K562 (cell line): ENCODE measurements at regions not wholly inside any gene's neighbourhood (a gene's known extent, or its start where the extent isn't known, plus 50 kb on each side); places are given as distances from the start of the nearest gene placed in this dataset.

ENCODE experiments used
- ATAC-seq: fragments of 200-7000 bp; cut with Tn5 transposase; 3 replicates; pipeline ENCODE4 v1.9.1; 2020; ENCODE audit warnings: moderate library complexity
- BruUV-seq: library from RNA; stranded (reverse); fragments of 400-500 nt; replicated peaks from 2 replicates; lab custom pipeline; 2021; lab: Mats Ljungman, UMichigan
- CTCF ChIA-PET: fragments of 300-600 bp; formaldehyde crosslinking; extraction: SDS; loops from one replicate; lab custom pipeline; 2021; ENCODE audit warnings: low intra/inter-chr PET ratio; lab: Yijun Ruan, JAX
- POLR2A ChIA-PET: fragments of 300-600, 350-650 bp; sonication (Branson Sonifier 250); formaldehyde crosslinking; extraction: SDS; loops from one replicate; lab custom pipeline; 2021; ENCODE audit warnings: antibody characterized with exemption, inconsistent platforms; lab: Yijun Ruan, JAX
- DNase-seq, 4 experiments: peaks; one replicate each; pipeline versions ENCODE4 v3.0.0 to v3.0.0-alpha.2; 2011 to 2018; ENCODE audit warnings: low spot score in 3 of 4, mixed read lengths in 3 of 4; ENCODE audit errors: extremely low read depth in 1 of 4
- FAIRE-seq: peaks from 2 replicates; lab custom pipeline; 2011; peaks lifted over from hg19 to GRCh38; lab: Jason Lieb, UNC
- H2AFZ ChIP-seq: 2 replicates; pipeline ENCODE4 v1.6.0; 2011; ENCODE audit warnings: low read depth, low read length, control low read depth, inconsistent platforms
- H3K27ac ChIP-seq: fragments of 200-600 bp; 3 replicates; pipeline ENCODE4 v1.8.0; 2011; ENCODE audit warnings: low read depth, mild to moderate bottlenecking, control low read depth, inconsistent platforms, low read length, moderate library complexity, mixed read lengths; ENCODE audit errors: extremely low read depth
- H3K27me3 ChIP-seq, 2 experiments: fragments of 300-600 bp in 1 of 2; 2 replicates in 1 of 2; 3 replicates in 1 of 2; pipeline versions ENCODE4 v1.6.0 to v1.8.0; 2011; ENCODE audit warnings: inconsistent platforms in 2 of 2, low read length in 2 of 2, mild to moderate bottlenecking in 1 of 2, mixed read lengths in 1 of 2, moderate library complexity in 1 of 2; ENCODE audit not compliant: control insufficient read depth in 2 of 2, insufficient read depth in 2 of 2
- H3K36me3 ChIP-seq: fragments of 300-600 bp; 3 replicates; pipeline ENCODE4 v1.8.0; 2011; ENCODE audit warnings: mild to moderate bottlenecking, low read length, inconsistent platforms; ENCODE audit not compliant: control insufficient read depth, insufficient read depth
- H3K4me1 ChIP-seq, 2 experiments: fragments of 200-600 bp in 1 of 2; replicated peaks in 1 of 2; 2 replicates in 1 of 2; 3 replicates in 1 of 2; pipeline versions ENCODE4 v1.5.1 to v1.8.0; 2011; ENCODE audit warnings: inconsistent platforms in 2 of 2, low read length in 2 of 2, mild to moderate bottlenecking in 1 of 2, mixed read lengths in 1 of 2, moderate library complexity in 1 of 2; ENCODE audit not compliant: control insufficient read depth in 2 of 2, insufficient read depth in 2 of 2
- H3K4me2 ChIP-seq: 2 replicates; pipeline ENCODE4 v1.6.1; 2011; ENCODE audit warnings: low read length, control low read depth, inconsistent platforms, mixed read lengths; ENCODE audit not compliant: insufficient read depth
- H3K4me3 ChIP-seq: fragments of 200-600 bp; sonication (generic), shearing (Covaris generic); 2 replicates; pipeline ENCODE4 v1.5.1; 2016; ENCODE audit warnings: control low read depth, inconsistent platforms
- H3K79me2 ChIP-seq: fragments of 200-600 bp; 3 replicates; pipeline ENCODE4 v1.8.0; 2011; ENCODE audit warnings: low read length, inconsistent platforms; ENCODE audit not compliant: control insufficient read depth, insufficient read depth
- H3K9ac ChIP-seq, 2 experiments: 2 replicates each; pipeline versions ENCODE4 v1.6.0 to v1.6.1; 2011; ENCODE audit warnings: low read depth in 2 of 2, low read length in 2 of 2, control low read depth in 1 of 2, inconsistent platforms in 1 of 2, mild to moderate bottlenecking in 1 of 2, mixed read lengths in 1 of 2; ENCODE audit not compliant: insufficient read depth in 1 of 2
- H3K9me1 ChIP-seq: one replicate; pipeline ENCODE4 v1.6.0; 2011; ENCODE audit warnings: inconsistent platforms, mild to moderate bottlenecking, low read length, moderate library complexity; ENCODE audit not compliant: control insufficient read depth, insufficient read depth
- H3K9me3 ChIP-seq: replicated peaks from 2 replicates; pipeline ENCODE4 v1.5.1; 2011; ENCODE audit warnings: low read depth, low read length, inconsistent platforms; ENCODE audit not compliant: control insufficient read depth, insufficient read depth
- H4K20me1 ChIP-seq: replicated peaks from 2 replicates; pipeline ENCODE4 v1.6.1; 2011; ENCODE audit warnings: low read length, inconsistent platforms, mixed read lengths; ENCODE audit not compliant: control insufficient read depth, insufficient read depth
- CHD4 ChIP-seq: fragments of 200-600 bp; sonication (generic); IDR thresholded peaks from 3 replicates; pipeline ENCODE4 v1.6.1; 2012; ENCODE audit warnings: low read depth, mild to moderate bottlenecking, mixed read lengths, low read length, inconsistent platforms; ENCODE audit not compliant: insufficient read depth, insufficient replicate concordance, poor library complexity, severe bottlenecking
- EZH2 ChIP-seq: IDR thresholded peaks from 2 replicates; pipeline ENCODE4 v1.6.1; 2012; ENCODE audit warnings: low read depth, mild to moderate bottlenecking, inconsistent platforms, low read length, borderline replicate concordance
- FOXK2 ChIP-seq, 2 experiments: fragments of 450-650 bp; IDR thresholded peaks in 1 of 2; conservative IDR thresholded peaks in 1 of 2; 2 replicates each; pipeline ENCODE4 v1.6.1; 2016; ENCODE audit warnings: low read depth in 2 of 2, mild to moderate bottlenecking in 1 of 2
- HLTF ChIP-seq: fragments of 450-650 bp; IDR thresholded peaks from 2 replicates; pipeline ENCODE4 v1.6.1; 2016
- MAFF ChIP-seq: IDR thresholded peaks from 2 replicates; pipeline ENCODE4 v1.6.1; 2012; ENCODE audit warnings: low read length, improper control_type of control experiment
- NCOA4 ChIP-seq: fragments of 450-650 bp; IDR thresholded peaks from 2 replicates; pipeline ENCODE4 v1.6.1; 2018; ENCODE audit warnings: mild to moderate bottlenecking; ENCODE audit not compliant: partially characterized antibody
- RFX5 ChIP-seq: IDR thresholded peaks from 2 replicates; pipeline ENCODE4 v1.6.1; 2011; ENCODE audit warnings: low read depth, mild to moderate bottlenecking, improper control_type of control experiment, low read length
- TBL1XR1 ChIP-seq, 2 experiments: IDR thresholded peaks; 2 replicates each; pipeline ENCODE4 v1.6.1; 2012; ENCODE audit warnings: improper control_type of control experiment in 2 of 2, low read length in 2 of 2, mild to moderate bottlenecking in 1 of 2
- ZC3H8 ChIP-seq: fragments of 450-650 bp; IDR thresholded peaks from 2 replicates; pipeline ENCODE4 v1.6.1; 2017
- ZNF445 ChIP-seq: fragments of 250-450 bp; sonication (Bioruptor Pico); IDR thresholded peaks from 2 replicates; pipeline ENCODE4 v1.4.0; 2020; ENCODE audit warnings: low read depth, mild to moderate bottlenecking, moderate library complexity
- WGBS: fragments of 100-300 bp; shearing (Covaris generic); methylation state at CpG from one replicate; pipeline ENCODE4 v1.1.6; 2016; ENCODE audit warnings: low coverage, mixed read lengths; ENCODE audit not compliant: insufficient coverage; ENCODE audit errors: missing lambda C conversion rate; 5-methylcytosine and 5-hydroxymethylcytosine counted together
- in situ Hi-C: fragments of 300-500 bp; cut with MboI; formaldehyde crosslinking; loops from 4 replicates; pipeline ENCODE4 v1.15.0; 2018; ENCODE audit warnings: inconsistent platforms, mixed read lengths
- intact Hi-C: fragments of 100-400 bp; cut with micrococcal nuclease; formaldehyde crosslinking; loops from 2 replicates; pipeline ENCODE4 v1.14.2; 2022
- TF ChIP-seq, protein P1 (sequence below): sonication (generic); formaldehyde crosslinking; IDR thresholded peaks from 2 replicates; pipeline ENCODE4 v1.8.1; 2023; ENCODE audit warnings: mild to moderate bottlenecking, missing genetic modification reagents
- TF ChIP-seq, protein P2 (sequence below): fragments of 450-650 bp; formaldehyde crosslinking; IDR thresholded peaks from 2 replicates; pipeline ENCODE4 v1.4.0; 2020; ENCODE audit warnings: mild to moderate bottlenecking, moderate library complexity
- TF ChIP-seq, protein P3 (sequence below): conservative IDR thresholded peaks from 2 replicates; pipeline ENCODE4 v1.6.1; 2011; ENCODE audit warnings: low read depth, mild to moderate bottlenecking, low read length; ENCODE audit not compliant: control insufficient read depth
- TF ChIP-seq, protein P4 (sequence below): sonication (generic); formaldehyde crosslinking; IDR thresholded peaks from 2 replicates; pipeline ENCODE4 v1.8.1; 2022; ENCODE audit warnings: missing genetic modification reagents

DNA sequence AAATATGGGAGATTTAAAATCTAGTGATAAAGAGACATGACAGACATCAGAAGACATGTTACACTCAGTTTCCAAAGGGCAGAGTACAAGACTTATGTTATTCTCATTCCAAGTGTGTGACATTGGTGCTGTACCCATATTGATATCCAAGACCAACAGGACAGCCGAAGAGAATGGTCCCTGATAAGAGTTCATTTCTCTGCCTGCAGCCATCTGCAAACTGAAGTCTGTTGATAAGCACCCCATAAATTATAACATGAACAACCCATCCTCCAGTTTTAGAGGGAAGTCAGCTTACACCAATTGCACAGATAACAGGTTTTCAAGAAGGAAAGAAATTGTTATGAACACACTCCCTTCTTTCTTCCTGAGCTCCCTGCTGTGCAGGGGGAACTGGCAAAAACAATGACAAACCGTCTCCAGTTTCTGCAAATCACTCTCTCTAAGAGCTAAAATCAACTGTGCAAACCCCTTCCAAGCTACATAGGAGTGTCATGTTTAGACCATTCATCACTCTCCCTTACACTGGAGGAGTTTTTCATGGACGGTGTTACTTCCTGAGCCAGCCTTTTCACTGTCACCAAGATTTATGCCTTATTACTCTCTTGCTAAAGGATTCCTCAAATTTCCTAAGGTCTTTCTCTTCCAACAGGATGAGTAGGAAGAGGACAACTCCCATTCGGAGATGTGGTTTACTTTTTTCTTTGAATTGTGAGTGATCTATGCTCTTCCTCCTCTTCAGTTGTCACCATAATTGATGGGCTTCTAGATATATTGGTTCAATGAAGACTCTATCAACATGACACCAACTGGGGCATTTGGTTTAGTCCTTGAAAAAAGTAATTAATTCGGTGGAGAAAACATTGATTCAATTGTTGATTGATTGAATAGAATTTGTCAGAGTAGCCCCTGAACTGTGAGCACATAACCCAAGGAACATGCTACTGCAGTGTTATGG, 80.3 kb upstream of the FAM171A1 start:
- FAIRE-seq (peak; percentile 97), ATAC-seq (peak; percentile 91), DNase-seq (peak; percentile 82 to 95 (median 88))
- Histone ChIP-seq H3K4me2 (peak overlapping the region; percentile 44), H2AFZ (peak overlapping the region; percentile 66; the same call in 1 of the 2 replicates), H3K9me3 (no peaks in the 10 kb centered on the region), H3K27me3 (no peaks in the 10 kb centered on the region), H3K27ac (peak overlapping the region; percentile 87), H3K9me1 (no peaks in the 10 kb centered on the region), H4K20me1 (no peaks in the 10 kb centered on the region), H3K36me3 (no peaks in the 10 kb centered on the region), H3K4me1 (peaks cover 18 to 62% of the 10 kb centered on the region in 2 experiments), H3K79me2 (no peaks in the 10 kb centered on the region), H3K4me3 (no peak overlapping the region), H3K9ac (peak overlapping the region in 1 of 2 experiments; percentile 55; a peak in 2 of 4 replicates)
- ChIA-PET CTCF (interaction anchor here (0.7 kb wide), 1 partner anchor 222 kb away, joined by 3 read pairs; no protein-coding TSS in a partner anchor), POLR2A (interaction anchor here (0.9 to 1.0 kb wide), 3 partner anchors 9 to 152 kb away, joined by 3 to 4 read pairs (median 3); no protein-coding TSS in a partner anchor)
- in situ Hi-C loops (no loop called here), intact Hi-C loops (loop anchor here (5.0 kb wide), 1 partner anchor 351 kb away; no protein-coding TSS in a partner anchor)
- 0% methylated on average over 5 of the region's 5 CpGs for WGBS
- no TSS peak for BruUV-seq
- TF ChIP-seq, protein P1, sequence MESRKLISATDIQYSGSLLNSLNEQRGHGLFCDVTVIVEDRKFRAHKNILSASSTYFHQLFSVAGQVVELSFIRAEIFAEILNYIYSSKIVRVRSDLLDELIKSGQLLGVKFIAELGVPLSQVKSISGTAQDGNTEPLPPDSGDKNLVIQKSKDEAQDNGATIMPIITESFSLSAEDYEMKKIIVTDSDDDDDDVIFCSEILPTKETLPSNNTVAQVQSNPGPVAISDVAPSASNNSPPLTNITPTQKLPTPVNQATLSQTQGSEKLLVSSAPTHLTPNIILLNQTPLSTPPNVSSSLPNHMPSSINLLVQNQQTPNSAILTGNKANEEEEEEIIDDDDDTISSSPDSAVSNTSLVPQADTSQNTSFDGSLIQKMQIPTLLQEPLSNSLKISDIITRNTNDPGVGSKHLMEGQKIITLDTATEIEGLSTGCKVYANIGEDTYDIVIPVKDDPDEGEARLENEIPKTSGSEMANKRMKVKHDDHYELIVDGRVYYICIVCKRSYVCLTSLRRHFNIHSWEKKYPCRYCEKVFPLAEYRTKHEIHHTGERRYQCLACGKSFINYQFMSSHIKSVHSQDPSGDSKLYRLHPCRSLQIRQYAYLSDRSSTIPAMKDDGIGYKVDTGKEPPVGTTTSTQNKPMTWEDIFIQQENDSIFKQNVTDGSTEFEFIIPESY (CRISPR knock-in tag) = peak; percentile 47; the same call in 1 of the 2 replicates
- TF ChIP-seq MAFF (peak; percentile 43), CHD4 (no peak), FOXK2 (conservative IDR thresholded peaks at IDR 0.05 in 1 of 2, IDR thresholded peaks at IDR 0.05 in 1 of 2; ENCODE audit: low read depth in 2 of 2) (peak; percentile 71 to 83; a peak in 3 of 4 replicates), TBL1XR1 (IDR thresholded peaks at IDR 0.05; ENCODE audit: low read length in 2 of 2) (peak; percentile 82 to 97; a peak in 3 of 4 replicates), EZH2 (no peak; the same call in 1 of the 2 replicates), RFX5 (0 out of 2 replicates have a peak, but pooled peaks have one; percentile 44), NCOA4 (peak; percentile 90), ZNF445 (0 out of 2 replicates have a peak, but pooled peaks have one; percentile 11), ZC3H8 (peak; percentile 50; the same call in 1 of the 2 replicates), HLTF (peak; percentile 89; the same call in 1 of the 2 replicates)
- TF ChIP-seq, protein P2, sequence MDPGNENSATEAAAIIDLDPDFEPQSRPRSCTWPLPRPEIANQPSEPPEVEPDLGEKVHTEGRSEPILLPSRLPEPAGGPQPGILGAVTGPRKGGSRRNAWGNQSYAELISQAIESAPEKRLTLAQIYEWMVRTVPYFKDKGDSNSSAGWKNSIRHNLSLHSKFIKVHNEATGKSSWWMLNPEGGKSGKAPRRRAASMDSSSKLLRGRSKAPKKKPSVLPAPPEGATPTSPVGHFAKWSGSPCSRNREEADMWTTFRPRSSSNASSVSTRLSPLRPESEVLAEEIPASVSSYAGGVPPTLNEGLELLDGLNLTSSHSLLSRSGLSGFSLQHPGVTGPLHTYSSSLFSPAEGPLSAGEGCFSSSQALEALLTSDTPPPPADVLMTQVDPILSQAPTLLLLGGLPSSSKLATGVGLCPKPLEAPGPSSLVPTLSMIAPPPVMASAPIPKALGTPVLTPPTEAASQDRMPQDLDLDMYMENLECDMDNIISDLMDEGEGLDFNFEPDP (CRISPR knock-in tag) = no peak
- TF ChIP-seq, protein P3, sequence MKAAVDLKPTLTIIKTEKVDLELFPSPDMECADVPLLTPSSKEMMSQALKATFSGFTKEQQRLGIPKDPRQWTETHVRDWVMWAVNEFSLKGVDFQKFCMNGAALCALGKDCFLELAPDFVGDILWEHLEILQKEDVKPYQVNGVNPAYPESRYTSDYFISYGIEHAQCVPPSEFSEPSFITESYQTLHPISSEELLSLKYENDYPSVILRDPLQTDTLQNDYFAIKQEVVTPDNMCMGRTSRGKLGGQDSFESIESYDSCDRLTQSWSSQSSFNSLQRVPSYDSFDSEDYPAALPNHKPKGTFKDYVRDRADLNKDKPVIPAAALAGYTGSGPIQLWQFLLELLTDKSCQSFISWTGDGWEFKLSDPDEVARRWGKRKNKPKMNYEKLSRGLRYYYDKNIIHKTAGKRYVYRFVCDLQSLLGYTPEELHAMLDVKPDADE = 0 out of 2 replicates have a peak, but pooled peaks have one; percentile 55
- TF ChIP-seq, protein P4, sequence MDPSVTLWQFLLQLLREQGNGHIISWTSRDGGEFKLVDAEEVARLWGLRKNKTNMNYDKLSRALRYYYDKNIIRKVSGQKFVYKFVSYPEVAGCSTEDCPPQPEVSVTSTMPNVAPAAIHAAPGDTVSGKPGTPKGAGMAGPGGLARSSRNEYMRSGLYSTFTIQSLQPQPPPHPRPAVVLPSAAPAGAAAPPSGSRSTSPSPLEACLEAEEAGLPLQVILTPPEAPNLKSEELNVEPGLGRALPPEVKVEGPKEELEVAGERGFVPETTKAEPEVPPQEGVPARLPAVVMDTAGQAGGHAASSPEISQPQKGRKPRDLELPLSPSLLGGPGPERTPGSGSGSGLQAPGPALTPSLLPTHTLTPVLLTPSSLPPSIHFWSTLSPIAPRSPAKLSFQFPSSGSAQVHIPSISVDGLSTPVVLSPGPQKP (CRISPR knock-in tag) = no peak
